ENCODE measurements at regions not wholly inside any gene's neighbourhood (a gene's known extent, or its start where the extent isn't known, plus 50 kb on each side); places are given as distances from the start of the nearest gene placed in this dataset.

- H3K4me3 ChIP-seq (ENCODE audit: insufficient read depth, low read depth, low read length): no peak overlapping the region
- H2AFZ ChIP-seq (replicated peaks; ENCODE audit: low read length, poor library complexity): no peak overlapping the region
- DNase-seq (no peak), ATAC-seq (ENCODE audit: low read depth) (no peak)
- no peak overlapping the region for H2BK15ac ChIP-seq (ENCODE audit: low read depth, low read length)
- H3K14ac ChIP-seq (replicated peaks; ENCODE audit: low read depth, low read length): no peak overlapping the region
- ChIA-PET POLR2A (ENCODE audit: unreplicated experiment) (no interaction called here), CTCF (interaction anchor here (1.2 kb wide), 1 partner anchor 10 kb away, joined by 3 read pairs; no protein-coding TSS in a partner anchor)
- no peak overlapping the region for H3K27ac ChIP-seq (ENCODE audit: insufficient read depth, low read length)
- H3K27me3 ChIP-seq (ENCODE audit: control insufficient read depth, insufficient read depth, low read length): no peaks in the 10 kb centered on the region
- no peak overlapping the region for H2AK9ac ChIP-seq (replicated peaks; ENCODE audit: low read depth, low read length, poor library complexity)
- no peaks in the 10 kb centered on the region for H3K79me1 ChIP-seq (ENCODE audit: low read depth in 1 of 2, low read length in 2 of 2)
- no peak overlapping the region for H2AK5ac ChIP-seq (ENCODE audit: low read depth, low read length)
- H4K5ac ChIP-seq (ENCODE audit: low read depth, low read length): no peak overlapping the region
- H3K4me1 ChIP-seq (ENCODE audit: control insufficient read depth, insufficient read depth, low read length): no peaks in the 10 kb centered on the region
- no peak overlapping the region for H4K91ac ChIP-seq (ENCODE audit: insufficient read depth, low read depth, low read length)
- no peak overlapping the region for H3K56ac ChIP-seq (ENCODE audit: extremely low read depth, insufficient read depth, low read length)
- no peak overlapping the region for H3K18ac ChIP-seq (ENCODE audit: low read depth, low read length)
- H3K9ac ChIP-seq (ENCODE audit: low read depth, low read length): no peak overlapping the region
- TF ChIP-seq MXI1 (IDR thresholded peaks at IDR 0.05; ENCODE audit: borderline replicate concordance, low read depth, low read length) (no peak), POLR2A (IDR thresholded peaks at IDR 0.05; ENCODE audit: low read depth, low read length) (no peak), RAD21 (IDR thresholded peaks at IDR 0.05; ENCODE audit: low read length) (no peak), CEBPB (IDR thresholded peaks at IDR 0.05; ENCODE audit: low read depth, low read length) (no peak), MAFK (IDR thresholded peaks at IDR 0.05; ENCODE audit: low read depth, low read length) (peak; percentile 97), SMC3 (IDR thresholded peaks at IDR 0.05; ENCODE audit: low read depth, low read length) (no peak), MAZ (IDR thresholded peaks at IDR 0.05; ENCODE audit: borderline replicate concordance, low read depth, low read length) (no peak)
- H3K23ac ChIP-seq (ENCODE audit: low read depth, low read length): no peak overlapping the region
- dilution Hi-C loops (cut with HindIII; ENCODE audit: low sequenced_read_pairs, unreplicated experiment) (no loop called here), intact Hi-C loops (cut with micrococcal nuclease) (no loop called here), in situ Hi-C loops (cut with MboI; ENCODE audit: low sequenced_read_pairs) (no loop called here)
- no peaks in the 10 kb centered on the region for H3K36me3 ChIP-seq (ENCODE audit: control insufficient read depth, insufficient read depth, low read length)
- no peak overlapping the region for H2BK5ac ChIP-seq (ENCODE audit: low read depth, low read length, poor library complexity, severe bottlenecking)
- H2BK120ac ChIP-seq (ENCODE audit: low read depth, low read length): no peak overlapping the region
- BruUV-seq (replicated peaks): no TSS peak
- no peak overlapping the region for H2BK20ac ChIP-seq (ENCODE audit: low read depth, low read length)
- H3K9me3 ChIP-seq (ENCODE audit: control insufficient read depth, insufficient read depth, low read length): no peaks in the 10 kb centered on the region; the same call in 1 of the 2 replicates
- H4K8ac ChIP-seq (ENCODE audit: low read depth in 2 of 2, low read length in 2 of 2): no peak overlapping the region
- H3K4me2 ChIP-seq (ENCODE audit: low read depth, low read length): no peak overlapping the region
- no peak overlapping the region for H3K4ac ChIP-seq (ENCODE audit: low read depth, low read length)
- H4K20me1 ChIP-seq (ENCODE audit: insufficient read depth, low read length): no peaks in the 10 kb centered on the region
- no peaks in the 10 kb centered on the region for H3K9me1 ChIP-seq (ENCODE audit: insufficient read depth, low read length)
Observed at GRCh38 chr11:91091563-91091962, 868.7 kb upstream of the CHORDC1 start.

Data from IMR-90 (cell line).